Right cardiac atrium (tissue), 5 donors: ENCODE measurements at regions not wholly inside any gene's neighbourhood (a gene's known extent, or its start where the extent isn't known, plus 50 kb on each side); places are given as distances from the start of the nearest gene placed in this dataset.

Experiments used
- ATAC-seq, 2 donors: fragments of 200-7000 bp; cut with Tn5 transposase; one replicate each; pipeline versions ENCODE4 v1.8.0 to v1.9.1; 2020; ENCODE audit warnings: moderate library complexity in 2 of 2, mild to moderate bottlenecking in 1 of 2
- DNase-seq, 3 donors: peaks; one replicate each; pipeline ENCODE4 v3.0.0-alpha.2; 2020
- H3K27ac ChIP-seq: one replicate; pipeline ENCODE4 v1.5.1; 2013; ENCODE audit warnings: mild to moderate bottlenecking, low read length, control low read depth, moderate library complexity
- H3K27me3 ChIP-seq: one replicate; pipeline ENCODE4 v1.6.1; 2013; ENCODE audit not compliant: control insufficient read depth, insufficient read depth
- H3K4me1 ChIP-seq: one replicate; pipeline ENCODE4 v1.6.1; 2013; ENCODE audit warnings: low read length; ENCODE audit not compliant: control insufficient read depth, insufficient read depth
- H3K4me3 ChIP-seq: one replicate; pipeline ENCODE4 v1.5.1; 2013; ENCODE audit warnings: low read length, control low read depth
- H3K9me3 ChIP-seq: one replicate; pipeline ENCODE4 v1.6.1; 2013; ENCODE audit warnings: low read length; ENCODE audit not compliant: control insufficient read depth
- WGBS: extraction: QIAGEN DNeasy Blood & Tissue Kit; methylation state at CpG from one replicate; pipeline ENCODE4 v1.1.7; 2013; 5-methylcytosine and 5-hydroxymethylcytosine counted together
- intact Hi-C, 4 donors: fragments of 100-400 bp; cut with DNase I; formaldehyde crosslinking; loops; one replicate each; pipeline versions ENCODE4 v1.11.0 to v1.14.0; 2022 to 2023
- donor health status: healthy with polysubstance abuse.
- donor health status: DM: no; HTN: yes; CAD: no.
- donor health status: DM: no; HTN: no; CAD: no.
- donor health status: DM: no; HTN: yes; CAD: no; lungs with severe emphysema.
- donor health status: DM: yes; HTN: yes; CAD: no.

- Histone ChIP-seq H3K9me3 (peaks cover 2% of the 10 kb centered on the region), H3K27ac (no peak overlapping the region), H3K27me3 (no peaks in the 10 kb centered on the region), H3K4me1 (no peaks in the 10 kb centered on the region), H3K4me3 (no peak overlapping the region)
- WGBS: 75% methylated on average over 1 of the region's 1 CpG
- no peak for ATAC-seq
- intact Hi-C loops: no loop called here
- DNase-seq: no peak
Measured at GRCh38 chr5:108649106-108649505, 98.6 kb upstream of the FER start.

- ATAC-seq (peak; percentile 92 to 95), DNase-seq (peak in 2 of 3 donors; percentile 44 to 56)
- Histone ChIP-seq H3K9me3 (peaks cover 1% of the 10 kb centered on the region), H3K27me3 (no peaks in the 10 kb centered on the region), H3K27ac (no peak overlapping the region), H3K4me1 (no peaks in the 10 kb centered on the region), H3K4me3 (no peak overlapping the region)
- intact Hi-C loops: no loop called here
- WGBS: under 1% methylated on average over 4 of the region's 4 CpGs
Measured at GRCh38 chr5:108642170-108642906, 105.4 kb upstream of the FER start.

GRCh38 chr5:108641596-108641995, 106.1 kb upstream of the FER start:
- Histone ChIP-seq H3K4me1 (no peaks in the 10 kb centered on the region), H3K9me3 (no peaks in the 10 kb centered on the region), H3K27ac (no peak overlapping the region), H3K4me3 (no peak overlapping the region), H3K27me3 (no peaks in the 10 kb centered on the region)
- DNase-seq (no peak), ATAC-seq (no peak)
- 48% methylated on average over 1 of the region's 1 CpG for WGBS
- intact Hi-C loops: no loop called here

GRCh38 chr5:108639366-108639765, 108.3 kb upstream of the FER start:
- no peaks in the 10 kb centered on the region for H3K9me3 ChIP-seq
- ATAC-seq (no peak), DNase-seq (no peak)
- H3K27me3 ChIP-seq: no peaks in the 10 kb centered on the region
- no peak overlapping the region for H3K4me3 ChIP-seq
- H3K27ac ChIP-seq: no peak overlapping the region
- H3K4me1 ChIP-seq: no peaks in the 10 kb centered on the region
- intact Hi-C loops: no loop called here
- WGBS: 60% methylated on average over 3 of the region's 3 CpGs

- WGBS: 94% methylated on average over 2 of the region's 2 CpGs
- H3K27ac ChIP-seq: no peak overlapping the region
- intact Hi-C loops: no loop called here
- no peaks in the 10 kb centered on the region for H3K27me3 ChIP-seq
- no peak for ATAC-seq
- no peaks in the 10 kb centered on the region for H3K9me3 ChIP-seq
- no peak overlapping the region for H3K4me3 ChIP-seq
- no peak for DNase-seq
- no peaks in the 10 kb centered on the region for H3K4me1 ChIP-seq
Measured at GRCh38 chr5:108638021-108638420, 109.7 kb upstream of the FER start.

- Histone ChIP-seq H3K27ac (no peak overlapping the region), H3K9me3 (no peaks in the 10 kb centered on the region), H3K4me1 (no peaks in the 10 kb centered on the region), H3K4me3 (no peak overlapping the region), H3K27me3 (no peaks in the 10 kb centered on the region)
- DNase-seq (no peak), ATAC-seq (no peak)
- intact Hi-C loops: no loop called here
- 94% methylated on average over 1 of the region's 1 CpG for WGBS
Measured at GRCh38 chr5:108637134-108637533, 110.6 kb upstream of the FER start.

- ATAC-seq: no peak
- no peaks in the 10 kb centered on the region for H3K27me3 ChIP-seq
- DNase-seq: no peak
- no peak overlapping the region for H3K27ac ChIP-seq
- H3K4me3 ChIP-seq: no peak overlapping the region
- no peaks in the 10 kb centered on the region for H3K9me3 ChIP-seq
- intact Hi-C loops: no loop called here
- WGBS: 90% methylated on average over 3 of the region's 3 CpGs
- no peaks in the 10 kb centered on the region for H3K4me1 ChIP-seq
Measured at GRCh38 chr5:108636135-108636853, 111.4 kb upstream of the FER start.

- H3K9me3 ChIP-seq: no peaks in the 10 kb centered on the region
- DNase-seq (no peak), ATAC-seq (no peak)
- WGBS: 30% methylated on average over 1 of the region's 1 CpG
- no peaks in the 10 kb centered on the region for H3K4me1 ChIP-seq
- H3K4me3 ChIP-seq: no peak overlapping the region
- no peaks in the 10 kb centered on the region for H3K27me3 ChIP-seq
- intact Hi-C loops: no loop called here
- no peak overlapping the region for H3K27ac ChIP-seq
Measured at GRCh38 chr5:108634617-108635288, 112.9 kb upstream of the FER start.

- Histone ChIP-seq H3K4me3 (no peak overlapping the region), H3K27ac (no peak overlapping the region), H3K4me1 (no peaks in the 10 kb centered on the region), H3K27me3 (no peaks in the 10 kb centered on the region), H3K9me3 (no peaks in the 10 kb centered on the region)
- no peak for ATAC-seq
- no peak for DNase-seq
- intact Hi-C loops: no loop called here
Measured at GRCh38 chr5:108634010-108634616, 113.6 kb upstream of the FER start.

- 94% methylated on average over 2 of the region's 2 CpGs for WGBS
- no peak for DNase-seq
- no peaks in the 10 kb centered on the region for H3K27me3 ChIP-seq
- no peaks in the 10 kb centered on the region for H3K4me1 ChIP-seq
- no peak overlapping the region for H3K4me3 ChIP-seq
- H3K9me3 ChIP-seq: no peaks in the 10 kb centered on the region
- intact Hi-C loops: no loop called here
- H3K27ac ChIP-seq: no peak overlapping the region
- no peak for ATAC-seq
Measured at GRCh38 chr5:108629779-108630528, 117.7 kb upstream of the FER start.
